PC-3 (cell line): ENCODE measurements at regions not wholly inside any gene's neighbourhood (a gene's known extent, or its start where the extent isn't known, plus 50 kb on each side); places are given as distances from the start of the nearest gene placed in this dataset.

Experiments used
- ATAC-seq: fragments of 200-7000 bp; cut with Tn5 transposase; 2 replicates; pipeline ENCODE4 v1.9.1; 2020; ENCODE audit warnings: mild to moderate bottlenecking, moderate library complexity
- BruUV-seq: library from RNA; stranded (reverse); fragments of 400-500 nt; replicated peaks from 2 replicates; lab custom pipeline; 2021; lab: Mats Ljungman, UMichigan
- CTCF ChIA-PET: fragments of 300-600 bp; sonication (Branson Sonifier 250); formaldehyde crosslinking; loops from one replicate; lab custom pipeline; 2022; ENCODE audit warnings: antibody characterized with exemption; lab: Charles Lee
- POLR2A ChIA-PET: fragments of 300-600 bp; sonication (Branson Sonifier 250); formaldehyde crosslinking; loops from one replicate; lab custom pipeline; 2022; ENCODE audit warnings: antibody characterized with exemption; ENCODE audit not compliant: unreplicated experiment; lab: Charles Lee
- DNase-seq: peaks from one replicate; pipeline ENCODE4 v3.0.0-alpha.2; 2015
- H2AFZ ChIP-seq: fragments of 300-600 bp; sonication (generic); 2 replicates; pipeline ENCODE4 v1.6.0; 2016; ENCODE audit warnings: antibody characterized with exemption, low read length
- H3F3A ChIP-seq: fragments of 300-600 bp; sonication (generic); one replicate; pipeline ENCODE4 v1.6.0; 2017; ENCODE audit warnings: antibody characterized with exemption, low read length, control low read depth, mild to moderate bottlenecking; ENCODE audit not compliant: unreplicated experiment
- H3K27ac ChIP-seq: fragments of 300-600 bp; sonication (generic); 2 replicates; pipeline ENCODE4 v1.5.1; 2016; ENCODE audit warnings: mild to moderate bottlenecking, low read length
- H3K27me3 ChIP-seq: fragments of 300-600 bp; sonication (generic); 2 replicates; pipeline ENCODE4 v1.6.1; 2016; ENCODE audit warnings: low read length, mixed read lengths
- H3K36me3 ChIP-seq: fragments of 300-600 bp; sonication (generic); 2 replicates; pipeline ENCODE4 v1.6.1; 2016; ENCODE audit warnings: low read depth, mixed run types, low read length, mixed read lengths
- H3K4me1 ChIP-seq: fragments of 300-600 bp; sonication (generic); 2 replicates; pipeline ENCODE4 v1.5.1; 2016; ENCODE audit warnings: low read length; ENCODE audit not compliant: insufficient read depth
- H3K4me2 ChIP-seq: fragments of 300-600 bp; sonication (generic); 2 replicates; pipeline ENCODE4 v1.6.0; 2016; ENCODE audit warnings: low read length
- H3K4me3 ChIP-seq: fragments of 300-600 bp; sonication (generic); 2 replicates; pipeline ENCODE4 v1.5.1; 2016; ENCODE audit warnings: mild to moderate bottlenecking, low read length, mixed read lengths
- H3K79me2 ChIP-seq: fragments of 300-600 bp; sonication (generic); 2 replicates; pipeline ENCODE4 v1.6.1; 2017; ENCODE audit warnings: low read length, mixed read lengths
- H3K9ac ChIP-seq: fragments of 300-600 bp; sonication (generic); 2 replicates; pipeline ENCODE4 v1.6.0; 2016; ENCODE audit warnings: mild to moderate bottlenecking, low read length
- H3K9me2 ChIP-seq: fragments of 300-600 bp; sonication (generic); replicated peaks from 2 replicates; pipeline ENCODE4 v1.6.1; 2016; ENCODE audit warnings: mixed run types, low read length, mixed read lengths
- H3K9me3 ChIP-seq: fragments of 300-600 bp; sonication (generic); 2 replicates; pipeline ENCODE4 v1.6.1; 2016; ENCODE audit warnings: low read length, mixed read lengths
- H4K20me1 ChIP-seq: fragments of 300-600 bp; sonication (generic); 2 replicates; pipeline ENCODE4 v1.6.1; 2016; ENCODE audit warnings: low read length, mixed read lengths
- CTCF ChIP-seq: fragments of 300-600 bp; sonication (generic); conservative IDR thresholded peaks from 2 replicates; pipeline ENCODE4 v1.5.1; 2017; ENCODE audit warnings: antibody characterized with exemption, low read depth, mild to moderate bottlenecking, low read length
- EZH2 ChIP-seq: fragments of 300-600 bp; sonication (generic); IDR thresholded peaks from one replicate; pipeline ENCODE4 v1.6.1; 2017; ENCODE audit warnings: antibody characterized with exemption, mild to moderate bottlenecking, low read length; ENCODE audit not compliant: unreplicated experiment
- EZH2phosphoT487 ChIP-seq: fragments of 300-600 bp; sonication (generic); IDR thresholded peaks from 2 replicates; pipeline ENCODE4 v1.6.1; 2018; ENCODE audit warnings: mild to moderate bottlenecking, antibody characterized with exemption, low read length, borderline replicate concordance
- intact Hi-C: fragments of 100-400 bp; cut with micrococcal nuclease; formaldehyde crosslinking; loops from 2 replicates; pipeline ENCODE4 v1.9.0; 2023

- intact Hi-C loops = no loop called here
- Histone ChIP-seq H2AFZ (no peak overlapping the region), H3K4me1 (no peaks in the 10 kb centered on the region), H3K9me2 (no peaks in the 10 kb centered on the region), H3K4me2 (no peak overlapping the region), H4K20me1 (no peaks in the 10 kb centered on the region), H3K27ac (no peak overlapping the region), H3K36me3 (no peaks in the 10 kb centered on the region), H3K4me3 (no peak overlapping the region), H3K9me3 (peaks cover 6% of the 10 kb centered on the region), H3K27me3 (no peaks in the 10 kb centered on the region), H3K79me2 (no peaks in the 10 kb centered on the region), H3F3A (no peaks in the 10 kb centered on the region), H3K9ac (no peak overlapping the region)
- no TSS peak for BruUV-seq
- TF ChIP-seq EZH2 = no peak
- no peak for TF ChIP-seq CTCF
- no peak for TF ChIP-seq EZH2phosphoT487
- ATAC-seq (no peak), DNase-seq (no peak)
- CTCF ChIA-PET = no interaction called here
- POLR2A ChIA-PET = no interaction called here
Observed at GRCh38 chr2:153766415-153766814, 105.3 kb upstream of the GALNT13 start.

- peak; percentile 49 for TF ChIP-seq CTCF
- TF ChIP-seq EZH2 = no peak
- POLR2A ChIA-PET = no interaction called here
- no peaks in the 10 kb centered on the region for H3K9me2 ChIP-seq
- no peak overlapping the region for H3K27ac ChIP-seq
- H4K20me1 ChIP-seq = no peaks in the 10 kb centered on the region
- ATAC-seq (no peak), DNase-seq (peak; percentile 8)
- no peak overlapping the region for H3K9ac ChIP-seq
- no peaks in the 10 kb centered on the region for H3K36me3 ChIP-seq
- no TSS peak for BruUV-seq
- H2AFZ ChIP-seq = no peak overlapping the region
- no peaks in the 10 kb centered on the region for H3F3A ChIP-seq
- no peaks in the 10 kb centered on the region for H3K79me2 ChIP-seq
- no peak overlapping the region for H3K4me3 ChIP-seq
- H3K27me3 ChIP-seq = no peaks in the 10 kb centered on the region
- intact Hi-C loops = loop anchor here (5.0 kb wide), 1 partner anchor 607 kb away; no protein-coding TSS in a partner anchor
- peaks cover 6% of the 10 kb centered on the region for H3K9me3 ChIP-seq
- H3K4me2 ChIP-seq = no peak overlapping the region
- CTCF ChIA-PET = interaction anchor here (0.5 to 0.6 kb wide), 2 partner anchors 373 to 602 kb away, joined by 3 read pairs; no protein-coding TSS in a partner anchor
- no peaks in the 10 kb centered on the region for H3K4me1 ChIP-seq
Observed at GRCh38 chr2:153770359-153770991, 101.2 kb upstream of the GALNT13 start.

GRCh38 chr2:153780241-153780640 lies 91.5 kb upstream of the GALNT13 start:
- H3K9ac ChIP-seq = no peak overlapping the region
- intact Hi-C loops = no loop called here
- H3K36me3 ChIP-seq = no peaks in the 10 kb centered on the region
- ATAC-seq (no peak), DNase-seq (no peak)
- H3K27me3 ChIP-seq = no peaks in the 10 kb centered on the region
- no peaks in the 10 kb centered on the region for H3F3A ChIP-seq
- no peak for TF ChIP-seq EZH2
- no peak for TF ChIP-seq CTCF
- TF ChIP-seq EZH2phosphoT487 = no peak
- no peaks in the 10 kb centered on the region for H3K4me1 ChIP-seq
- no peaks in the 10 kb centered on the region for H4K20me1 ChIP-seq
- H3K79me2 ChIP-seq = no peaks in the 10 kb centered on the region
- BruUV-seq = no TSS peak
- H3K4me2 ChIP-seq = no peak overlapping the region
- CTCF ChIA-PET = no interaction called here
- no peaks in the 10 kb centered on the region for H3K9me2 ChIP-seq
- no peak overlapping the region for H3K27ac ChIP-seq
- H3K4me3 ChIP-seq = no peak overlapping the region
- H3K9me3 ChIP-seq = no peaks in the 10 kb centered on the region
- H2AFZ ChIP-seq = no peak overlapping the region
- POLR2A ChIA-PET = no interaction called here
